ENCODE measurements at regions not wholly inside any gene's neighbourhood (a gene's known extent, or its start where the extent isn't known, plus 50 kb on each side); places are given as distances from the start of the nearest gene placed in this dataset.

GRCh38 chr5:112552216-112552615, 133.1 kb upstream of the EPB41L4A start:
- TF ChIP-seq POLR2A (IDR thresholded peaks at IDR 0.05; ENCODE audit: low read length) (no peak), GATA1 (IDR thresholded peaks at IDR 0.05; ENCODE audit: low read depth, low read length) (no peak)

Measured in erythroblast (primary cell).